Karpas-422 (cell line): ENCODE measurements at regions not wholly inside any gene's neighbourhood (a gene's known extent, or its start where the extent isn't known, plus 50 kb on each side); places are given as distances from the start of the nearest gene placed in this dataset.

Experiments
- DNase-seq: peaks from one replicate; pipeline ENCODE4 v3.0.0-alpha.2; 2015
- H2AFZ ChIP-seq: fragments of 200-600 bp; sonication (generic); 2 replicates; pipeline ENCODE4 v1.6.1; 2014; ENCODE audit warnings: antibody characterized with exemption, low read length, mixed read lengths
- H3K27ac ChIP-seq: fragments of 200-600 bp; sonication (generic); 2 replicates; pipeline ENCODE4 v1.5.1; 2014; ENCODE audit warnings: mild to moderate bottlenecking, low read length, moderate library complexity
- H3K27me3 ChIP-seq: fragments of 200-600 bp; sonication (generic); 2 replicates; pipeline ENCODE4 v1.6.1; 2014; ENCODE audit warnings: low read length, mixed read lengths
- H3K36me3 ChIP-seq: fragments of 200-600 bp; sonication (generic); 2 replicates; pipeline ENCODE4 v1.6.1; 2014; ENCODE audit warnings: low read length, mixed read lengths; ENCODE audit not compliant: insufficient read depth
- H3K4me1 ChIP-seq: fragments of 200-600 bp; sonication (generic); 2 replicates; pipeline ENCODE4 v1.6.1; 2014; ENCODE audit warnings: mild to moderate bottlenecking, low read length, mixed read lengths
- H3K4me2 ChIP-seq: fragments of 200-600 bp; sonication (generic); 2 replicates; pipeline ENCODE4 v1.6.1; 2014; ENCODE audit warnings: low read length, low read depth, mild to moderate bottlenecking; ENCODE audit not compliant: poor library complexity, severe bottlenecking
- H3K4me3 ChIP-seq: fragments of 200-600 bp; sonication (generic); 2 replicates; pipeline ENCODE4 v1.5.1; 2014; ENCODE audit warnings: mild to moderate bottlenecking, antibody characterized with exemption, low read length, mixed read lengths
- H3K79me2 ChIP-seq: fragments of 200-600 bp; sonication (generic); 2 replicates; pipeline ENCODE4 v1.6.1; 2014; ENCODE audit warnings: mild to moderate bottlenecking, low read length, mixed read lengths
- H3K9ac ChIP-seq: fragments of 200-600 bp; sonication (generic); 2 replicates; pipeline ENCODE4 v1.6.0; 2014; ENCODE audit warnings: low read length
- H3K9me2 ChIP-seq: fragments of 200-600 bp; sonication (generic), shearing (Covaris generic); replicated peaks from 2 replicates; pipeline ENCODE4 v1.6.0; 2014; ENCODE audit warnings: mild to moderate bottlenecking, low read length, moderate library complexity; ENCODE audit not compliant: insufficient read depth
- H3K9me3 ChIP-seq: fragments of 300-700, 200-600 bp; sonication (generic); 2 replicates; pipeline ENCODE4 v1.6.1; 2014; ENCODE audit warnings: low read length, mixed read lengths
- H4K20me1 ChIP-seq: fragments of 200-600 bp; sonication (generic); 2 replicates; pipeline ENCODE4 v1.6.1; 2014; ENCODE audit warnings: mild to moderate bottlenecking, antibody characterized with exemption, low read length, low read depth; ENCODE audit not compliant: insufficient read depth

GRCh38 chr18:42229211-42230210 lies 274.5 kb downstream of the PIK3C3 start:
- no peak overlapping the region for H3K9ac ChIP-seq
- H3K4me1 ChIP-seq, result peaks cover 12% of the 10 kb centered on the region
- no peaks in the 10 kb centered on the region for H3K79me2 ChIP-seq
- H3K9me3 ChIP-seq, result no peaks in the 10 kb centered on the region
- no peaks in the 10 kb centered on the region for H3K9me2 ChIP-seq
- H2AFZ ChIP-seq, result 0 out of 2 replicates have a peak overlapping the region, but pooled peaks have one; percentile 56
- DNase-seq, result peak; percentile 40
- H4K20me1 ChIP-seq, result no peaks in the 10 kb centered on the region
- no peak overlapping the region for H3K4me2 ChIP-seq
- no peaks in the 10 kb centered on the region for H3K36me3 ChIP-seq
- H3K27me3 ChIP-seq, result no peaks in the 10 kb centered on the region
- H3K4me3 ChIP-seq, result no peak overlapping the region
- no peak overlapping the region for H3K27ac ChIP-seq

GRCh38 chr18:42230636-42231035 lies 275.6 kb downstream of the PIK3C3 start:
- H3K4me2 ChIP-seq, result no peak overlapping the region
- no peak overlapping the region for H2AFZ ChIP-seq
- peak; percentile 4 for DNase-seq
- H3K27ac ChIP-seq, result no peak overlapping the region
- no peaks in the 10 kb centered on the region for H4K20me1 ChIP-seq
- no peaks in the 10 kb centered on the region for H3K27me3 ChIP-seq
- H3K9me3 ChIP-seq, result no peaks in the 10 kb centered on the region
- H3K9ac ChIP-seq, result no peak overlapping the region
- H3K36me3 ChIP-seq, result no peaks in the 10 kb centered on the region
- H3K9me2 ChIP-seq, result no peaks in the 10 kb centered on the region
- H3K79me2 ChIP-seq, result no peaks in the 10 kb centered on the region
- peaks cover 12% of the 10 kb centered on the region for H3K4me1 ChIP-seq
- no peak overlapping the region for H3K4me3 ChIP-seq

- Histone ChIP-seq H3K36me3 (no peaks in the 10 kb centered on the region), H3K27me3 (no peaks in the 10 kb centered on the region), H3K4me1 (peaks cover 12% of the 10 kb centered on the region), H3K9ac (no peak overlapping the region), H3K4me3 (no peak overlapping the region), H3K9me2 (no peaks in the 10 kb centered on the region), H3K79me2 (no peaks in the 10 kb centered on the region), H2AFZ (no peak overlapping the region), H3K4me2 (no peak overlapping the region), H3K27ac (no peak overlapping the region), H3K9me3 (no peaks in the 10 kb centered on the region), H4K20me1 (no peaks in the 10 kb centered on the region)
- DNase-seq, result no peak
Observed at GRCh38 chr18:42231284-42231683, 276.2 kb downstream of the PIK3C3 start.

- H3K27me3 ChIP-seq, result no peaks in the 10 kb centered on the region
- peaks cover 12% of the 10 kb centered on the region for H3K4me1 ChIP-seq
- no peak overlapping the region for H3K9ac ChIP-seq
- H4K20me1 ChIP-seq, result no peaks in the 10 kb centered on the region
- H2AFZ ChIP-seq, result no peak overlapping the region
- no peak overlapping the region for H3K27ac ChIP-seq
- no peak overlapping the region for H3K4me3 ChIP-seq
- no peak overlapping the region for H3K4me2 ChIP-seq
- no peaks in the 10 kb centered on the region for H3K9me2 ChIP-seq
- H3K9me3 ChIP-seq, result no peaks in the 10 kb centered on the region
- no peaks in the 10 kb centered on the region for H3K79me2 ChIP-seq
- H3K36me3 ChIP-seq, result no peaks in the 10 kb centered on the region
- no peak for DNase-seq
Observed at GRCh38 chr18:42231796-42232195, 276.8 kb downstream of the PIK3C3 start.

- DNase-seq, result no peak
- Histone ChIP-seq H3K9ac (no peak overlapping the region), H3K79me2 (no peaks in the 10 kb centered on the region), H4K20me1 (no peaks in the 10 kb centered on the region), H3K27ac (no peak overlapping the region), H3K4me2 (no peak overlapping the region), H3K4me3 (no peak overlapping the region), H3K9me2 (no peaks in the 10 kb centered on the region), H3K36me3 (no peaks in the 10 kb centered on the region), H3K9me3 (no peaks in the 10 kb centered on the region), H2AFZ (no peak overlapping the region), H3K27me3 (no peaks in the 10 kb centered on the region), H3K4me1 (peaks cover 8% of the 10 kb centered on the region)
Observed at GRCh38 chr18:42233908-42234307, 278.9 kb downstream of the PIK3C3 start.

- no peak overlapping the region for H3K9ac ChIP-seq
Observed at GRCh38 chr18:42242758-42243157, 287.7 kb downstream of the PIK3C3 start.

GRCh38 chr18:42245137-42245536 lies 290.1 kb downstream of the PIK3C3 start:
- Histone ChIP-seq H3K9me3 (no peaks in the 10 kb centered on the region), H3K4me3 (no peak overlapping the region), H3K9me2 (no peaks in the 10 kb centered on the region), H3K27me3 (no peaks in the 10 kb centered on the region), H3K9ac (no peak overlapping the region), H3K4me1 (peaks cover 7% of the 10 kb centered on the region; the same call in 1 of the 2 replicates), H2AFZ (no peak overlapping the region), H3K79me2 (no peaks in the 10 kb centered on the region), H3K27ac (no peak overlapping the region), H4K20me1 (no peaks in the 10 kb centered on the region), H3K36me3 (no peaks in the 10 kb centered on the region), H3K4me2 (no peak overlapping the region)
- DNase-seq, result no peak

More at GRCh38 chr18:42242758-42243157, 287.7 kb downstream of the PIK3C3 start:
- no peak overlapping the region for H3K27ac ChIP-seq
- H2AFZ ChIP-seq, result no peak overlapping the region
- no peaks in the 10 kb centered on the region for H3K79me2 ChIP-seq
- H3K27me3 ChIP-seq, result no peaks in the 10 kb centered on the region; the same call in 1 of the 2 replicates
- H3K9me2 ChIP-seq, result no peaks in the 10 kb centered on the region
- H4K20me1 ChIP-seq, result no peaks in the 10 kb centered on the region
- peaks cover 7% of the 10 kb centered on the region; the same call in 1 of the 2 replicates for H3K4me1 ChIP-seq
- H3K4me2 ChIP-seq, result no peak overlapping the region
- no peak for DNase-seq
- H3K36me3 ChIP-seq, result no peaks in the 10 kb centered on the region
- no peaks in the 10 kb centered on the region for H3K9me3 ChIP-seq
- H3K4me3 ChIP-seq, result no peak overlapping the region

GRCh38 chr18:42255908-42256765 lies 301.1 kb downstream of the PIK3C3 start:
- H4K20me1 ChIP-seq, result no peaks in the 10 kb centered on the region
- H3K9ac ChIP-seq, result no peak overlapping the region
- no peaks in the 10 kb centered on the region for H3K36me3 ChIP-seq
- H3K4me1 ChIP-seq, result peaks cover 8% of the 10 kb centered on the region; the same call in 1 of the 2 replicates
- H3K9me3 ChIP-seq, result no peaks in the 10 kb centered on the region
- H3K79me2 ChIP-seq, result no peaks in the 10 kb centered on the region
- DNase-seq, result no peak
- no peak overlapping the region for H3K4me2 ChIP-seq
- no peak overlapping the region for H3K4me3 ChIP-seq
- no peak overlapping the region for H2AFZ ChIP-seq
- H3K27me3 ChIP-seq, result no peaks in the 10 kb centered on the region
- H3K27ac ChIP-seq, result no peak overlapping the region
- H3K9me2 ChIP-seq, result 0 out of 2 replicates have a peak, but pooled peaks cover 5% of the 10 kb centered on the region
